Tibial artery (tissue), 4 donors: ENCODE measurements at regions not wholly inside any gene's neighbourhood (a gene's known extent, or its start where the extent isn't known, plus 50 kb on each side); places are given as distances from the start of the nearest gene placed in this dataset.

Experiments used
- DNase-seq, 2 donors: peaks; one replicate each; pipeline ENCODE4 v3.0.0-alpha.2; 2019
- H3K27ac ChIP-seq, 2 donors: fragments of 200-600 bp; sonication (generic) in 1 of 2; 1 replicate in 1 of 2; 2 replicates in 1 of 2; pipeline ENCODE4 v1.5.1; 2018 to 2019; ENCODE audit warnings: mild to moderate bottlenecking in 1 of 2
- H3K27me3 ChIP-seq, 2 donors: fragments of 200-600 bp; sonication (generic) in 1 of 2; one replicate each; pipeline versions ENCODE4 v1.5.1 to v1.6.0; 2016 to 2019
- H3K36me3 ChIP-seq, 3 donors: fragments of 200-600 bp; sonication (generic) in 2 of 3; one replicate each; pipeline ENCODE4 v1.5.1; 2016 to 2019; ENCODE audit warnings: mild to moderate bottlenecking in 2 of 3
- H3K4me1 ChIP-seq, 4 donors: fragments of 200-600 bp; sonication (generic) in 2 of 4; 1 replicate in 3 of 4; 2 replicates in 1 of 4; pipeline ENCODE4 v1.5.1; 2016 to 2019
- H3K4me3 ChIP-seq, 2 donors: fragments of 200-600 bp; sonication (generic) in 1 of 2; 1 replicate in 1 of 2; 2 replicates in 1 of 2; pipeline ENCODE4 v1.5.1; 2018 to 2019; ENCODE audit warnings: mild to moderate bottlenecking in 2 of 2
- H3K9me3 ChIP-seq, 3 donors: fragments of 200-600 bp; sonication (generic) in 1 of 3; one replicate each; pipeline ENCODE4 v1.5.1; 2016 to 2019
- intact Hi-C: fragments of 100-400 bp; cut with DNase I; formaldehyde crosslinking; loops from one replicate; pipeline ENCODE4 v1.15.0; 2023; ENCODE audit warnings: low total_unique reads
- TF ChIP-seq, protein P1 (sequence below), 2 experiments: fragments of 200-600 bp in 1 of 2; fragments of 450-650 bp in 1 of 2; IDR thresholded peaks; one replicate each; pipeline ENCODE4 v1.5.1; 2017 to 2019; ENCODE audit warnings: antibody characterized with exemption in 2 of 2, mild to moderate bottlenecking in 1 of 2, moderate library complexity in 1 of 2

DNA sequence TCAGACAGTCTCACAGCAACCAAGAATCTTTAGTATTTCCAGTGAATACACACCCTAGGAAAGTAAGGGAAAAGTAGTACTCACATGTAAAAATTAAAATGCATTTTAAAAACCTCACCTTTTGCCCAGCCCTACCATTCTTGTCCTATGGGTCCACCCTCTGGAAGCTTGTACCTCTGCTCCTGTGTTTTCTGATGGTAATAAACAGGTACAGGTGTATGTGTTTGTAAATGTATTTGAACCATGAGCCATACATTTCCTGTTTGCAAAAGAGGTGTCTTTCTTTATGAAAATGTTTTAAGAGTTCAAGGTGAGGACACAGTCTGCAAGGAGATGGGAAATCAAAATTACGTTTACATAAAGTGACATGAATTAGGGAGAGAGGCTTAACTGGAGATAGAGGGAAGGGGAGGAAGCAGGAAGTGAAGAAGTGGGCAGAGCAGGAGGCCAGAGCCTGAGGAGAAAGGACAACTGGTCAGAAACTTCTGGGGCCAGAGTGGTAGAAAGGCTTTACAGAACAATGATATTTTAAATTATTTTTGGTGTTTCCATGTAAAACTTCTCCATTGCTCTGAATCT is 52.0 kb upstream of the IVNS1ABP start:
- H3K27ac ChIP-seq = no peak overlapping the region

DNA sequence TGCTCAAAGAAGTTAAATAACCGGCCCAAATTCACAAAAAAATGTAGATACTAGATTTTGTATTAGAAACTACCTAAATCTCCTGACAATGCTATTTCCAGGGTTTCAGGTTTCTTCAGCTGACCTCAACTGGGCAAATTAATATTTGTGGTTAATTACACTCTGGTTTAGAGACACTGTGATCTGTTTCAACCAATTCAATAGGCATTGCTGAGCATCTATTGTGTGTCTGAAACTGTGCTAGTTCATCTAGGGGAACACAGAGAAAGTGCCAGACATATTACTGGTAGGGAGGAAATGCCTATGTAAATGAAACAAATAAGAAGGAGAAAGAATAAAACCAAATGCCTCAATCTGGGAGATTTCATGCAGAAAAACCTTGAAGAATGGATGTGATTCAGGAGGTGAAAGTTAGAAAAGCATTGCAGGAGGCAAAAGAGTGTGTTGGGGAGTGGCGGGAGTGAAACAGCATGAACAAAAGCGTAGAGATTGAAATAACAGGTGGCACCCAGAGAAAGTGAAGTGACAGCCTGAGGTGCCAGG is 51.3 kb upstream of the IVNS1ABP start:
- TF ChIP-seq, protein P1, sequence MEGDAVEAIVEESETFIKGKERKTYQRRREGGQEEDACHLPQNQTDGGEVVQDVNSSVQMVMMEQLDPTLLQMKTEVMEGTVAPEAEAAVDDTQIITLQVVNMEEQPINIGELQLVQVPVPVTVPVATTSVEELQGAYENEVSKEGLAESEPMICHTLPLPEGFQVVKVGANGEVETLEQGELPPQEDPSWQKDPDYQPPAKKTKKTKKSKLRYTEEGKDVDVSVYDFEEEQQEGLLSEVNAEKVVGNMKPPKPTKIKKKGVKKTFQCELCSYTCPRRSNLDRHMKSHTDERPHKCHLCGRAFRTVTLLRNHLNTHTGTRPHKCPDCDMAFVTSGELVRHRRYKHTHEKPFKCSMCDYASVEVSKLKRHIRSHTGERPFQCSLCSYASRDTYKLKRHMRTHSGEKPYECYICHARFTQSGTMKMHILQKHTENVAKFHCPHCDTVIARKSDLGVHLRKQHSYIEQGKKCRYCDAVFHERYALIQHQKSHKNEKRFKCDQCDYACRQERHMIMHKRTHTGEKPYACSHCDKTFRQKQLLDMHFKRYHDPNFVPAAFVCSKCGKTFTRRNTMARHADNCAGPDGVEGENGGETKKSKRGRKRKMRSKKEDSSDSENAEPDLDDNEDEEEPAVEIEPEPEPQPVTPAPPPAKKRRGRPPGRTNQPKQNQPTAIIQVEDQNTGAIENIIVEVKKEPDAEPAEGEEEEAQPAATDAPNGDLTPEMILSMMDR (IDR thresholded peaks at IDR 0.05) = no peak
- intact Hi-C loops = no loop called here
- H3K4me3 ChIP-seq = no peak overlapping the region
- no peaks in the 10 kb centered on the region for H3K27me3 ChIP-seq
- DNase-seq = no peak
- H3K27ac ChIP-seq = no peak overlapping the region
- H3K9me3 ChIP-seq = no peaks in the 10 kb centered on the region
- peaks cover 0 to 9% (median 0%) of the 10 kb centered on the region in 4 donors for H3K4me1 ChIP-seq
- no peaks in the 10 kb centered on the region for H3K36me3 ChIP-seq

More for the DNA sequence above, 52.0 kb upstream of the IVNS1ABP start:
- no peaks in the 10 kb centered on the region for H3K9me3 ChIP-seq
- intact Hi-C loops = no loop called here
- no peak overlapping the region for H3K4me3 ChIP-seq
- TF ChIP-seq, protein P1 (IDR thresholded peaks at IDR 0.05) = no peak
- H3K36me3 ChIP-seq = no peaks in the 10 kb centered on the region
- H3K4me1 ChIP-seq = peaks cover 0 to 9% (median 0%) of the 10 kb centered on the region in 4 donors
- no peaks in the 10 kb centered on the region for H3K27me3 ChIP-seq
- no peak for DNase-seq

DNA sequence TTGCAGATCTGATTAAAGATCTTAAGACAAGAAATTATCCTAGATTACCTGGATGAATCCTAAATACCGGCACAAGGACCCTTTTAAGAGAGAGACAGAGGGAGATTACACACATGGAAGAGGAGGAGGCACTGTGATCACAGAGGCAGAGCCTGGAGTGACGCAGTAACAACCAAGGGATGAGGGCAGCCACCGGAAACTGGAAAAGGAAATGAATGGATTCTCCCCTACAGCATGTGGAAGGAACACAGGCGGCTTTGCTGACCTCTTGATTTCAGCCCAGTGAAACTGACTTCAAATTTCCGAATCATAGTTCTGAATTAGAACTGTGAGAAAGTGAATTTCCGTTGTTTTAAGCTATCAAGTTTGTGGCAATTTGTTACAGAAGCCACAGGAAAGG is 50.2 kb upstream of the IVNS1ABP start:
- H3K27me3 ChIP-seq = no peaks in the 10 kb centered on the region
- H3K36me3 ChIP-seq = no peaks in the 10 kb centered on the region
- no peaks in the 10 kb centered on the region for H3K9me3 ChIP-seq
- no peak overlapping the region for H3K4me3 ChIP-seq
- intact Hi-C loops = no loop called here
- H3K4me1 ChIP-seq = peaks cover 0 to 9% (median 0%) of the 10 kb centered on the region in 4 donors
- TF ChIP-seq, protein P1 (IDR thresholded peaks at IDR 0.05) = no peak
- H3K27ac ChIP-seq = no peak overlapping the region
- no peak for DNase-seq
